Posterior vena cava (tissue), 2 donors: ENCODE measurements at regions not wholly inside any gene's neighbourhood (a gene's known extent, or its start where the extent isn't known, plus 50 kb on each side); places are given as distances from the start of the nearest gene placed in this dataset.

Experiments used
- DNase-seq: peaks from one replicate; pipeline ENCODE4 v3.0.0-alpha.2; 2020; ENCODE audit warnings: low spot score
- intact Hi-C, 2 donors: fragments of 100-400 bp; cut with DNase I; formaldehyde crosslinking; loops; one replicate each; pipeline versions ENCODE4 v1.14.1 to v1.14.2; 2022 to 2023
- donor health status: DM: yes; HTN: yes; CAD: no.
- donor health status: DM: yes; HTN: yes; CAD: no.

DNA sequence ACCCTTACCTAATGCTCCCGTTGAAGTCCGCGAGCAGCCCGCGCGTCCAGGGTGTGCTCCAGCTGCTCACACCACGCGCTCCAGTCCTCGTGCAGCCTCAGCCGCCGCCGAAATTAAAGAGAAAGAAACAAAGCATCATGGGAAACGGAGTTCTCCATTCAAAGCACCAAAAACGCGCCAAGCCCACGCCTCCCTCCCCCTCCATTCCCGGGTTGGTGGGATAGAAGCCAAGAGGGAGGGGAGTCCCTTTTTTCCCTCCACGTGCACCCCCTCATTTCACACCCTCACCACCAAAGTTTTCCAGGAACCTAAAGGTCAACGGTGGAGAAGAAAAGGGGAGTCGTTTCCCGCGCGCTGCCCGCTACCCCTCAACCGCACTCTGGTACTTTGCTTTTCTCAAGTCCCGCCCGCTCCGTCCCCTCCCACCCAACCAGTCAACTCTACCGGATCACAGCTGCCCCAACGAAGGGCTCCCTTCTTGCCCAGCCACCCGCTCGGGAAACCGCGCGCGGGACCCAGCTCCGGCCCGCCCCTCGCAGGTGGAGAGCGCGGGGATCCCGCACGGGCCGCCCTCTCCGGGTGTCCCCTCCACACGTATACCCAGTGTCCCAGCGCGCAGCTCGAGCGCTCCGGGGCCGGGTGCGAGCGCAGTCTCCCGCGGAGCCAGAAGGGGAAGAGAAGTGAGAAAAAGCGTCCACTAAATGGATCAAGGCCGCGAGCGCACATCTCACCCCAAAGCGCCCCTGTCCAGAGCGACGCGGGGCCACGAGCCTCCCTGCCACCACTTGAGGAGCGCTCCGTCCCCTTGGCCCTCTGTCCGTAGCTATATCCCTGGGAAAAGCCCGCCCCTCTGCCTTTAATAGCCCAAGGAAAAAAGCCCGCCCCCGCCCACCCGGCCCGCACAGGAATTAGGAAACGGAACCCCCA lies 65.1 kb upstream of the CCDC160 start:
- intact Hi-C loops = no loop called here
- no peak for DNase-seq

DNA sequence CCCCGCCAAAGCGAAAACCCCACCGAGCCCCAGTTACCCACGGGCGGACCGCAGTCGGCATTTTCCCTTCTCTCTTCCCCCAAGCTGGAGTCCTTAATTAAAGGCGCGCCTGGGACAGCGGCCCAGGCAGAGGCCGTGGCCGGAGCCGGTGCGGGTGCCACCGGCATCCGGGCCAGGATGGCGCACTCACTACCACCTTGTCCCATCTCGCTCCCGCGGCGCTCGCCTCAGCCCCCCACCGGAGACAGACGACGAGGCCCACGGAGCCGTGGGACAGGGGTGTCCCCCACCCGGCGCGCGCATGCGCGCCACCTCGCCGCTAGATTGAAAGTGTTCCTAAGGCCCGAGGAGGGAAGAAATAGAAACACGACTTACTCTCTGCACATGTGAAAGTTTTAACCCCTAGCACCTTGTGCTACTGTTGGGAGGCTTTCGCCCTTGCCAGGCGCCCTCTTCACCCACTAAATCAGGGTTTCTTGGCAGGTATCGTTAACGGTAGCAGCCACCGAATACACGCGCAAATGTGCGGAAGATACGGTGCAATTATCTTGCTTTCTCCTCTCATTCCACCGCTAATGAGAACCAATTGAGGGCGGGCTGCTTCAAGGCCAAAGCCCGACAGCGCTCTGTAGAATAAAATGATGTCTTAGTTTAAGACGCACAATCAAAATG lies 64.3 kb upstream of the CCDC160 start:
- no peak for DNase-seq
- intact Hi-C loops = no loop called here

DNA sequence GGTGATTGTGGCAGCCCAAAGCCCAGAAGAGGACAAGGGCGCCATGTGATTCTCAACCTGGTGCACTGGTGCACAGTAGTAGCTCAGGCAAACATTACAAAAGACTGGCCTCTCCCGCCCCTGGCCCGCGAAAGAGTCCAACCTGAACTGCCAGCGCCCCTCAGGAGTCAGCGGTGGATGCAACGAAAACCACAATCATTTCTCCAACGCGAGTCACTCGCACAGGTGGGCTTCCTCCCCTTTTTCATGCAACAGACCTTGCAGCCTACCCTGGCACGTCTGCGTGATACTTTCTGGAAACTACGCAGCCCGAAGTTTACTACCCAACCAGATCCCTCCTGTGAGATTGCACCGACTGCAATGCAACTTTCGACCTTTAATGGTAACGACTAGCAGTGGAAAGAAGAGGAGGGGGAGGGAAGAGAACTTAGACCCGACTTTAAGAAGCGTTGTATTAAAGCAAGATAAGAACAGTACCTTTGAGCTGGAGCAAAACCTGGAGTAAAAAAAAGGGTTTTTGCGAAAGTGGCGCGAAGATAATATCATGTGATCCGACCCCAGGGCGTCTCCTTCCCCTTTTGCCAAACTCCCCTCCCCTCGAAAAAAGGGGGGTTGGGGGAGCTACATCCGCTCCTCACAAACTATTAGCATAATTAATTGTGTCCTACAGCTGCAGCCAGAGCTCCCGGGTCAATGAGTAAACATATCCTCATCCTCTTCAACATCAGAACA lies 63.3 kb upstream of the CCDC160 start:
- intact Hi-C loops = no loop called here

DNA sequence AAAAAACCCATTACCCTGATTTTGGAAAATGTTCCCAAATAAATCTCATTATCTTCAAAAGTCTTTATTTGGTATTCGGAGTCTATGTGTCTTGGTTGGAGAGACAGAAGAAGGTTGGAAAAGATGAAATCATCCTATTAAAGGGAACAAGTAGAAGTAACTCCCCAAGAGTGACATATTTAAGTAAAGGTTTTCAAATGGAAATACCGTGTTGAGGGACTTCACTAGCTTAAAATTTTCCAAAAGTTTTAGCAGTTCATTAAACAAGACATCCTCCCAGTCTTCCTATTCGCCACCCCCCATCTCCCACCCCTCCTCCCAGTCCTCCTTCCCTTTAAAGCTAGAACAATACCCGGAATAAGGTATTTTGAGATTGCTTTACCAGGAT lies 62.7 kb upstream of the CCDC160 start:
- no peak for DNase-seq
- intact Hi-C loops = no loop called here

More for the DNA sequence above, 63.3 kb upstream of the CCDC160 start:
- DNase-seq = no peak

DNA sequence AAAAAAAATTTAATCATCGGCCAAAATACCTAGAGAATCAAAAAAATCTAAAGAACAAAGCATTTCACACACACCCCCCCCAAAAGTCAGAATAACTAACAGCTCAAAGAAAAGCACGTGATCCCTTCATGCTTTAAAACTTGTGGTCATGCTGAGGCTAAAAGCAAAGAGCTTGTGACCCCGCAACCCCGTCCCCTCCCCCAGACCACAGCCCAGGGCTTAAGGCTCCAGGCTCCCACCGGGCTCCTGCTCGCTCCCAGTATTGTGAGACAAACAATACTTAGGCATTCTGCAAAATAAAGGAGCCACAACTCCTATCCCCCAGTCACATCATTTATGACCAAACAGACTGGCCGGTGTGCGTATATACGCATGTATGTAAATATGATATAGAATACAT lies 62.1 kb upstream of the CCDC160 start:
- no peak for DNase-seq
- intact Hi-C loops = no loop called here

DNA sequence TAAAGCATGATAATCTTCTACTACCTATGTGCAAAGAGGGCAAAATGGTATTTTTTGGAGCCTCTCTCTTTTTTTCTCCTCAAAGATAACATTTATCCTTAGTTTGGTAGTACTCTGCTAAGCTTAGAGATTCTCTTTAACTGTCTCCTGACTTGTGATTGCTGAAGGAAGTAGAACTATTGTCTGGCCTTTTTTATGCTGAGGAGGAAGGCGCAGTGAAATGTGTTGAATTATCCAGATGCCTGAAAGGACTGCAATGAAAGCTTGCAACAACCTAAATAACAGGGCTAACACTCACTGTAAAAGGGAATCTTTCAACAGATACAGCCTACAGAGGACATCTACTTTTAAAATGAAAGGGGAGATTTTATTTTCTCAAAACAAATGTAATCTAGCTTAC lies 59.5 kb upstream of the CCDC160 start:
- intact Hi-C loops = no loop called here
- DNase-seq = no peak

DNA sequence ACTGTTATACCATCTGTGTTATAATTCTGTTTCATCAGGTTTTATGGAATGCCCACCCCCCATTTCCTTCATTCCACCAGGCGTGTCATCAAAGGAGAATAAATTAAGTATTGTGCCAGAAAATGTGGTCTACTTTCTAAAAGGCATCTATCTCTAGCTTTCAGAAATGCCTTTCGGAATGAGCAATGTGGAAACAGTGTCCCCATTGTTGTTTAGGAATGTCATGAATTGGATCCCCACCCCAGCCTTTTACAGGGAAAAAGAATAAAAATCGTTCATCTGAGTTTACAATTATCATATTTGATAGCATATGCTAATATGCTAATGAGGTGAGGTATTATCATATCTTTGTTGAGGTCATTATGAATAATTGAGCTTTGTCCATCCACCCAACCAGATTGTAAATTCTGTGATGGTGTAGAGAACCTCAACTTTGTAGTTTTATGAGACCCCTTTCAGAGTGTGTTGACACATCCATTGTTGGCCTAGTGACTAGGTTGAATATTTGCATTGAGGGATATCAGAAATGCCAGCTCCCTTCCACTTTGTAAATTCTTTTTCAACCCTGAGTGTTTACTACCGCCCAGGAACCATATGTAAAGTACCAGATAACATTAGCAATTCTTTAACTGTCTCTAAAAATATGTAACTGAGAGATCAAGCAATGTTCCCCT lies 56.2 kb upstream of the CCDC160 start:
- DNase-seq = no peak
- intact Hi-C loops = loop anchor here in 1 of 2 donors (10.0 kb wide), 1 partner anchor 56 kb away; no protein-coding TSS in a partner anchor

DNA sequence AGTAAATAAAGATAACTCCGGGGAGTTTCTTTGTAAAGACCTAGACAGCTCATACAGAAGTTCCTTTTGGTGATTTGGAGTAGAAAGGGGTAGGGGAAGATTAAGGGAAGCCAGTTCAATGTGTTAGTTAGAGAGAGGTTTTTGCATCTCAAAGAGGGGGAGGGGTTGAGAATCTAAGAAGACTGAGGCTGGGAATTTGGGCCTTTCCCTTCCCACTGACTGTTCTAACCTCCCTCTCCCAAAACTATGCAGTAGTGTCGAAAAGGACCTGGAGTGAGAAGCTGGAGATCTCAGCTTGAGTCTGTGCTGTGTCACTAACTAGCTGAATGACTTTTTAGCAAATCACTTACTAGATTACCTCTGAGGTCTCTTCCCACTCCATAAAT lies 55.7 kb upstream of the CCDC160 start:
- intact Hi-C loops = loop anchor here in 1 of 2 donors (10.0 kb wide), 1 partner anchor 56 kb away; no protein-coding TSS in a partner anchor
- no peak for DNase-seq

DNA sequence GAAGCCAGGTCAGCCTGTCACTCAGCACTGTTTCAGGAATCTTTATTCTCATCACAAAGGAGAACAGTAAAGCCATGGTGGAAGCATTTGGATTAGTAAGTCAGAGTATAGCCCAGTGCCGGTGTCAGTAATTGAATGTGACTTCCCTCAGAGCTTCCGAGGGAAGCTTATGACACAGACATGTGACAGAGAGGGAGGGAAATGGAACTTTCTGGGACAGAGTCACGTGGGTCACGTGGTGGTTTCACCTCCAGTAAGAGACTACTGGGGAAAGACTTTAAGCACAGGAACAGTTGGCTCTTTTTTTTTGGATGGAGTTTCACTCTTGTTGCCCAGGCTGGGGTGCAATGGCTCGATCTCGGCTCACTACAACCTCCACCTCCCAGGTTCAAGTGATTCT lies 53.3 kb upstream of the CCDC160 start:
- intact Hi-C loops = loop anchor here in 1 of 2 donors (10.0 kb wide), 1 partner anchor 59 kb away; no protein-coding TSS in a partner anchor

DNA sequence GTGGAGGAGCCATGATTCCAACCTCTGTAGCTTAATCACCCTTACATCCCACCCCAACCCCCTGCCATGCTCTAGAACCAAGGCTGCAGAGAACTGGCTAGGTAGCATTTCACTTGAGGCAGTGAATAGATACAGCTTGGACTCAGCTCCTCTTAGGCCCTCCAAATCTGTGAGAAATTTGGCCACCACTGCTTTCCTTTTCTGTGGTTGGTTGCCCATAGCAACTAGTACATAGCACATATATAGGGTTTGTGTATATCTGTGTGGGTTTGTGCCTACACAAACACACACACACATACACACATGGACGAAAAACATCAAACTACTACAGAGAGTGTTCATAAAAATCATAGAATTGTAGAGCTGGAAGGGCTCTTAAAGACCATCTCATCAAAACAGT lies 52.0 kb upstream of the CCDC160 start:
- no peak for DNase-seq
- intact Hi-C loops = loop anchor here in 1 of 2 donors (10.0 kb wide), 1 partner anchor 60 kb away; no protein-coding TSS in a partner anchor

More for the DNA sequence above, 53.3 kb upstream of the CCDC160 start:
- DNase-seq = no peak

DNA sequence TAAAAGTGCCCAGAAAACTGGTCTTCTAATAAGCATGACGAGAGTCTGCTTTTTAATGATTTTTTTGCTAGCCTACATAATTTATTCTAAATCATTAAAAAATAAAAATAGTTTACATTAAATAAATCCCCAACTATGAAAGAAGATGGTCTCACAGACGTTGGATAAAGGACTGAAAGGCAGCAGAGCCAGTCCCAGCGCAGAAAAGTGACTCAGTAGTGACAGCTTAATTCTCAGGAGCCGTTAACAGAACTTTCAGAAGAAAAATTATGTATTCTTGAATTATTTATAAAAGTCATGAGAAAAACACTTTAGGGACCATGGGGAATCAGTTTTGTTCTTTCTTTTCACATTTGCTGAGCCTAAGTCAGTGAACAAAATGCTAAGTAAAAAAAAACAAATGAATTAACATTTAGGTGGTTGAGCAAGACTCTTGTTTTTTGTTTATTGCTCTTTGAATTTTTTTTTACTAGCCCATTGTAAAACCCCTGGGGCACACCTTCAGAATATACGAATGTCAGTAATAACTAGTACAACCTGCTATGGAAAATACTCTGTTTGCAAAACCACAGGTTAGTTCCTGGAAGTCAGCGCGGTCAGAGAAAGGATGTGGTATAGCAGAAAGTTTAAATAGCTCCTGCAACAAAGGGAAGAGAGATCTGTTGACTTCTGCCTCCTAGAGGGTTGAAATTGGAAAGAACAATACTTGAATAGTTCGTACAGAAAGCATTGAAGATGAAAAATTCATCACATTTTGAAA lies 50.4 kb upstream of the CCDC160 start:
- intact Hi-C loops = loop anchor here in 1 of 2 donors (10.0 kb wide), 1 partner anchor 62 kb away; no protein-coding TSS in a partner anchor
- no peak for DNase-seq
